Calu3 (cell line): ENCODE measurements at regions not wholly inside any gene's neighbourhood (a gene's known extent, or its start where the extent isn't known, plus 50 kb on each side); places are given as distances from the start of the nearest gene placed in this dataset.

Experiments used
- BruUV-seq: library from RNA; stranded (reverse); fragments of 400-500 nt; replicated peaks from 2 replicates; lab custom pipeline; 2021; lab: Mats Ljungman, UMichigan
- CTCF ChIA-PET: fragments of 300-600 bp; sonication (Branson Sonifier 250); formaldehyde crosslinking; loops from one replicate; lab custom pipeline; 2022; ENCODE audit warnings: antibody characterized with exemption; lab: Charles Lee
- DNase-seq: peaks from one replicate; pipeline ENCODE4 v3.0.0; 2022
- H3K27ac Mint-ChIP-seq: one replicate; pipeline ENCODE4 v1.8.0; 2022; ENCODE audit warnings: mixed read lengths; ENCODE audit not compliant: unreplicated experiment
- H3K27me3 Mint-ChIP-seq: one replicate; pipeline ENCODE4 v1.8.0; 2022; ENCODE audit warnings: mixed read lengths; ENCODE audit not compliant: unreplicated experiment
- H3K36me3 Mint-ChIP-seq: one replicate; pipeline ENCODE4 v1.8.0; 2022; ENCODE audit warnings: mild to moderate bottlenecking, moderate library complexity, mixed read lengths; ENCODE audit not compliant: insufficient read depth, unreplicated experiment
- H3K4me1 Mint-ChIP-seq: one replicate; pipeline ENCODE4 v1.8.0; 2022; ENCODE audit warnings: mild to moderate bottlenecking, low read depth, mixed read lengths; ENCODE audit not compliant: unreplicated experiment
- H3K4me3 Mint-ChIP-seq: one replicate; pipeline ENCODE4 v1.8.0; 2022; ENCODE audit warnings: mild to moderate bottlenecking, low read depth, moderate library complexity, mixed read lengths; ENCODE audit not compliant: unreplicated experiment
- H3K9me3 Mint-ChIP-seq: one replicate; pipeline ENCODE4 v1.8.0; 2022; ENCODE audit warnings: low read depth, mixed read lengths; ENCODE audit not compliant: unreplicated experiment
- CTCF ChIP-seq: fragments of 200-600 bp; IDR thresholded peaks from one replicate; pipeline ENCODE4 v1.8.0; 2022; ENCODE audit warnings: antibody characterized with exemption; ENCODE audit not compliant: unreplicated experiment
- intact Hi-C: fragments of 100-400 bp; cut with micrococcal nuclease; formaldehyde crosslinking; loops from one replicate; pipeline ENCODE4 v1.10.0; 2022; ENCODE audit not compliant: unreplicated experiment

- BruUV-seq: no TSS peak
- Mint-ChIP-seq H3K27me3 (no peaks in the 10 kb centered on the region), H3K36me3 (no peaks in the 10 kb centered on the region), H3K27ac (no peak overlapping the region), H3K4me3 (no peak overlapping the region), H3K4me1 (no peaks in the 10 kb centered on the region), H3K9me3 (peaks cover 7% of the 10 kb centered on the region)
- TF ChIP-seq CTCF: no peak
- CTCF ChIA-PET: no interaction called here
- no peak for DNase-seq
- intact Hi-C loops: no loop called here
These were observed 2304.9 kb downstream of the PCDH9 start for GRCh38 chr13:64925284-64925683.

- DNase-seq: no peak
- no peak for TF ChIP-seq CTCF
- peaks cover 7% of the 10 kb centered on the region for H3K9me3 Mint-ChIP-seq
- no peaks in the 10 kb centered on the region for H3K4me1 Mint-ChIP-seq
- intact Hi-C loops: no loop called here
- CTCF ChIA-PET: no interaction called here
- BruUV-seq: no TSS peak
- no peak overlapping the region for H3K27ac Mint-ChIP-seq
- no peak overlapping the region for H3K4me3 Mint-ChIP-seq
- H3K27me3 Mint-ChIP-seq: no peaks in the 10 kb centered on the region
- H3K36me3 Mint-ChIP-seq: no peaks in the 10 kb centered on the region
These were observed 2305.7 kb downstream of the PCDH9 start for GRCh38 chr13:64924401-64924800.

- no peak for DNase-seq
- CTCF ChIA-PET: no interaction called here
- intact Hi-C loops: no loop called here
- Mint-ChIP-seq H3K36me3 (no peaks in the 10 kb centered on the region), H3K4me1 (no peaks in the 10 kb centered on the region), H3K4me3 (no peak overlapping the region), H3K27ac (no peak overlapping the region), H3K9me3 (peaks cover 7% of the 10 kb centered on the region), H3K27me3 (no peaks in the 10 kb centered on the region)
- BruUV-seq: no TSS peak
- no peak for TF ChIP-seq CTCF
These were observed 2312.6 kb downstream of the PCDH9 start for GRCh38 chr13:64917566-64917965.

- no peak overlapping the region for H3K27ac Mint-ChIP-seq
- H3K9me3 Mint-ChIP-seq: peaks cover 3% of the 10 kb centered on the region
- no TSS peak for BruUV-seq
- TF ChIP-seq CTCF: no peak
- DNase-seq: no peak
- H3K4me3 Mint-ChIP-seq: no peak overlapping the region
- CTCF ChIA-PET: no interaction called here
- H3K4me1 Mint-ChIP-seq: no peaks in the 10 kb centered on the region
- intact Hi-C loops: no loop called here
- H3K36me3 Mint-ChIP-seq: no peaks in the 10 kb centered on the region
- H3K27me3 Mint-ChIP-seq: no peaks in the 10 kb centered on the region
These were observed 2318.0 kb downstream of the PCDH9 start for GRCh38 chr13:64912141-64912540.
